Mesodermal cell (in vitro differentiated cells): ENCODE measurements at regions not wholly inside any gene's neighbourhood (a gene's known extent, or its start where the extent isn't known, plus 50 kb on each side); places are given as distances from the start of the nearest gene placed in this dataset.

Source experiments
- H3K27ac ChIP-seq: 2 replicates; pipeline ENCODE4 v1.7.0; 2013; ENCODE audit warnings: mild to moderate bottlenecking, low read depth, low read length, moderate library complexity; ENCODE audit not compliant: severe bottlenecking
- H3K36me3 ChIP-seq: 2 replicates; pipeline ENCODE4 v1.7.1; 2013; ENCODE audit warnings: mild to moderate bottlenecking, low read length, moderate library complexity; ENCODE audit not compliant: control insufficient read depth, insufficient read depth
- H3K4me1 ChIP-seq: one replicate; pipeline ENCODE4 v1.7.1; 2013; ENCODE audit warnings: mild to moderate bottlenecking, low read length; ENCODE audit not compliant: insufficient read depth, control insufficient read depth, poor library complexity, severe bottlenecking
- H3K4me3 ChIP-seq: 2 replicates; pipeline ENCODE4 v1.7.0; 2013; ENCODE audit warnings: low read length, control low read depth, mild to moderate bottlenecking; ENCODE audit not compliant: insufficient read depth, poor library complexity, severe bottlenecking; ENCODE audit errors: extremely low read depth
- H3K9me3 ChIP-seq: 2 replicates; pipeline ENCODE4 v1.7.1; 2013; ENCODE audit warnings: mild to moderate bottlenecking, low read length, moderate library complexity; ENCODE audit not compliant: control insufficient read depth
- WGBS, 2 experiments: methylation state at CpG; one replicate each; pipeline ENCODE4 v1.1.5; 2013; ENCODE audit warnings: missing lambda C conversion rate in 2 of 2; ENCODE audit not compliant: insufficient coverage in 2 of 2; 5-methylcytosine and 5-hydroxymethylcytosine counted together

DNA sequence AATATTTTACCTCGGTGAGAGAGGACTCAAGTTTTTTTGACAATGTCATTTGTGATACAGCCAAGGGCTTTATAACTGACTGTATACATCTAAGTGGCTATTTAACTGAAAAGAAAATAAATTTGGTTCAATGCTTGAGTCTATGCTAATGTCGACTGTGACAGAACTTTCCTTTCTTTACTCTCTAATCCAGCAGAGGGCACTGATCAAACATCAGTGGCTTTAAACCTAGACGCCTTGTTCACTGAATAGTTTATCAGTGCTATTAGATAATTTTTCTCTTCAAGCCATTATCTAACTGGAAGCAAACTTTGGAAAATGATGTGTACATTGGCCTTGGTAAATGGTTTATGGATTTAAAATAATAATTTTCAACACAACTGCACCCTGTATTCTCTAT, 285.1 kb downstream of the CHL1 start:
- no CpG with 5 or more reads among the region's 3 CpGs for WGBS, 2 experiments
- Histone ChIP-seq H3K4me3 (no peak overlapping the region), H3K36me3 (no peaks in the 10 kb centered on the region), H3K27ac (no peak overlapping the region), H3K4me1 (no peaks in the 10 kb centered on the region), H3K9me3 (peaks cover 28% of the 10 kb centered on the region)

DNA sequence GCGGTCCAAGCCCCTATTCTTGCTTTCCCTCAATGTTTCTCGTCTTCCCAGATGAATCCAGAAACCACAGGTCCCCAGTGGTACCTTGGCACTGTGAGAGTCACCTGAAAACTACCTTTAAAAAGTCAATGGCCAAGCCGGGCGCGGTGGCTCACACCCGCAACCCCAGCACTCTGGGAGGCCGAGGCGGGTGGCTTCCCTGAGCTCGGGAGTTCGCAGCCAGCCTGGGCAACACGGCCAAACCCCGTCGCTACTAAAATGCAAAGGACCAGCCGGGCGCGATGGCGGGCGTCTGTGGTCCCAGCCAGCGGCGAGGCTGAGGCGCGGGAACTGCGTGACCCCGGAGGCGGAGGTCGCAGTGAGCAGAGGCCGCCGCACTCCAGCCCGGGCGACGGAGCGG, 285.9 kb downstream of the CHL1 start:
- Histone ChIP-seq H3K9me3 (peaks cover 24% of the 10 kb centered on the region), H3K4me3 (no peak overlapping the region), H3K4me1 (no peaks in the 10 kb centered on the region), H3K27ac (no peak overlapping the region), H3K36me3 (no peaks in the 10 kb centered on the region)
- 85 to 92% methylated on average over 12 to 14 of the region's 32 CpGs for whole genome bisulfite sequencing, 2 experiments

DNA sequence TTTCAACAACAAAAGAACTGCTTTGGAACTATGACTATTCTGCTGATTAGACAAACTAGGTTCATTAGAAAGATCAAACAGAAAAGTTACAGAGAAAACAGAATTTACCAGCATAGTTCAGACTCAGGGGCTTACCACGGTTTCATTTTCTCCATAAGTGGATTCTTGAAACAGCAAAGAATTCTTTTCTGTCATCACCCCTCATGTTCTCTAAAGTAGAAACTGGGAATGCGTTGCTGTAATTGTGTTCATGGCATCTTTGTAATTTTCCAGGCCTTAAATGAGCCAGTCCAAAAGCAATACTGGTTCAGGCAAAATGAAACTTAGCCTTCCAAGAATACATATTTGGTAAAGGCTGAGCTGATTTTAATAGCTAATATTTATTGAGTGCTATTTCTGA, 287.8 kb downstream of the CHL1 start:
- 83% methylated on average over 1 of the region's 2 CpGs; no CpG with 5 or more reads in 1 of the 2 experiments for WGBS, 2 experiments
- Histone ChIP-seq H3K9me3 (peaks cover 15% of the 10 kb centered on the region), H3K4me1 (no peaks in the 10 kb centered on the region), H3K27ac (no peak overlapping the region), H3K4me3 (no peak overlapping the region), H3K36me3 (no peaks in the 10 kb centered on the region)

DNA sequence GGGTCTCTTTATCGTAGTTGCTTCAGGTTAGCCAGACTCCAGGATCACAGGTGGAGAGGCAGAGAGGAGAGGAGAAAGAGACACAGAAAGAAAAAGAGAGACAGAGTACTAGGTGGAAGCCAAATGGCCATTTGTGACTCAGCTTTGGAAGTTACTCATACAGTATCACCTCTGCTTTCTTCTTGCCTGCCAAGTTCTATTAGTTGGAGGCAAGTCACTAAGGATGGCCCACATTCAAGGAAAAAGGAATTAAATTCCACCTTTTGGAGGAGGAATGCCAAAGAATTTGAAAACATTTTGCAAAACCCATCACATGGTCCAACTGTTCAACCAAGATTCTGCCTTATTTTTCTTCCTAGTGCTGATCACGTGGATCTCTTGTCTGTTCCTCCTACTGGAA, 291.1 kb downstream of the CHL1 start:
- Histone ChIP-seq H3K4me3 (no peak overlapping the region), H3K36me3 (no peaks in the 10 kb centered on the region), H3K4me1 (no peaks in the 10 kb centered on the region), H3K27ac (no peak overlapping the region), H3K9me3 (peaks cover 16% of the 10 kb centered on the region)
- WGBS, 2 experiments: 59 to 100% methylated on average over 1 to 2 of the region's 2 CpGs

DNA sequence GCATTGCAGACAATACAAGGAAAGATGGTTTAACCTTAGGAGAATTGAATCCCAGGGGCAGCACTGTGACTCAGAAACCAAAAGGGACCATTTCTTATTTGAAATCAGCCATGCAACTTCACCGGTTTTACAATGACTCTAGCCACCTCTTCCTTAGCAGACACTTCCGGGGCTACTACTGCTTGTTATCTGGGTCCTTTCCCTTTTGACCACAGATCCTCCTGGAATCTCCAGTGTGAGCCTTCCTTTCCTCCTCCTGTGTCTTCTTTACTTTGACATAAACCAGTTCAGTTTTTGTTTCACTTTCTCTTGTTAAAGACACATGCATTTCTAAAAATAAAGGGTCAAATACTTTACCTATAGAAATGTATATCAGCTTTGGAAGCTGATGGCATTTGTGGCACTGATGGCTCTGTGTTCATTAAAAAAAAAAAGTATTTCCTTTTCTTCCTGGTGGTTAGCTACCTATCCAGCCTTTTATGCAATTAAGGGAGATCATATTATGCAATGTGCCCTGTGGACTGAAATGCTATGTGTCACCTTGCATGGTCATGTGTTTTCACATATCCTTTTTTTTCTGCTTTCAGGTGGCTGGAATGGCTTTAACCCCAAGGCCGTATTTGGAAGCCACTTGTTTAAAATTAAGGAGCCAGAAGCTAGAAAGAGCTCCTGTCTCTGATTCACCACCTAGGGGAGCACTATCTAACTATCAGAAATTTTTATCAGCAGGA, 296.2 kb downstream of the CHL1 start:
- Histone ChIP-seq H3K4me3 (no peak overlapping the region), H3K36me3 (no peaks in the 10 kb centered on the region), H3K9me3 (peaks cover 13% of the 10 kb centered on the region), H3K27ac (no peak overlapping the region), H3K4me1 (no peaks in the 10 kb centered on the region)
- 53 to 65% methylated on average over 3 of the region's 3 CpGs for WGBS, 2 experiments

DNA sequence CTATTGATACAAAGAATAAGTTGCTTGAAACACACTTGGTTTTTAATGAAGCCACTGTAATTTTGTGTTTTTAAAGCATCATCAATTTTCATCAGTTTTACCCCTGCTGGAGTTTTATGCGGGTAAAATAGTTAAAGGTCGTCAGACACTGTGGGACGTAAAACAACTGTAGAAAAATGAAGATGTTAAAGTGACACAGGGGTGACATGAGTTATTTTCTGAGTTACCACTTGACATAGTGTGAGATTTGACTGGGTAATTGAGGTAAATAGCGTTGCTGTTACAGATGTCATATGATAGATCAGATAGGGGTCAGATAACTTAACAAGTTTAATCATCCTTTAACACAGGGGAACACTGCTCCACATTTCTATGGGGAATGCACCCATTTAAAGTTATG, 297.6 kb downstream of the CHL1 start:
- Histone ChIP-seq H3K9me3 (peaks cover 13% of the 10 kb centered on the region), H3K36me3 (no peaks in the 10 kb centered on the region), H3K27ac (no peak overlapping the region), H3K4me1 (no peaks in the 10 kb centered on the region), H3K4me3 (no peak overlapping the region)
- WGBS, 2 experiments: 90 to 100% methylated on average over 2 to 3 of the region's 4 CpGs

DNA sequence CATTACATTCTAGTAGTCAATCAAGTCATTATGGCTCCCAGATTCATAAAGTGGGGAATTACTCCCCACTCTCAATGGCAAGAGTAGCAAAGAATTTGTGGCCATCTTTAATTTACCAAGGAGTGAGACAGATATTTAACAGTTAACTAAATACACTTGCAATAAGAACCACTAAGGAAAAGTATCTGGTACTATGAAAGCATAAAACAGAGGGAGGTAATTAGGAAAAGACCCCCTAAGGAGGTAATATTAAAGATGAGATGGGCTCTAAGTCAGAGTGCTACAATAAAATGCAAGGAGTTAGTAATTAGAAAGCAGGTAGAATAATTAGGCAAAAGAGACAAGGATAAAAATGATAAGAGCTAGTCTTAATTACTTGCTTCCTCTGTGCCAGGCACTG, 301.9 kb downstream of the CHL1 start:
- no peaks in the 10 kb centered on the region for H3K4me1 ChIP-seq
- no peaks in the 10 kb centered on the region for H3K36me3 ChIP-seq
- no peak overlapping the region for H3K4me3 ChIP-seq
- H3K27ac ChIP-seq: no peak overlapping the region
- peaks cover 4% of the 10 kb centered on the region for H3K9me3 ChIP-seq

DNA sequence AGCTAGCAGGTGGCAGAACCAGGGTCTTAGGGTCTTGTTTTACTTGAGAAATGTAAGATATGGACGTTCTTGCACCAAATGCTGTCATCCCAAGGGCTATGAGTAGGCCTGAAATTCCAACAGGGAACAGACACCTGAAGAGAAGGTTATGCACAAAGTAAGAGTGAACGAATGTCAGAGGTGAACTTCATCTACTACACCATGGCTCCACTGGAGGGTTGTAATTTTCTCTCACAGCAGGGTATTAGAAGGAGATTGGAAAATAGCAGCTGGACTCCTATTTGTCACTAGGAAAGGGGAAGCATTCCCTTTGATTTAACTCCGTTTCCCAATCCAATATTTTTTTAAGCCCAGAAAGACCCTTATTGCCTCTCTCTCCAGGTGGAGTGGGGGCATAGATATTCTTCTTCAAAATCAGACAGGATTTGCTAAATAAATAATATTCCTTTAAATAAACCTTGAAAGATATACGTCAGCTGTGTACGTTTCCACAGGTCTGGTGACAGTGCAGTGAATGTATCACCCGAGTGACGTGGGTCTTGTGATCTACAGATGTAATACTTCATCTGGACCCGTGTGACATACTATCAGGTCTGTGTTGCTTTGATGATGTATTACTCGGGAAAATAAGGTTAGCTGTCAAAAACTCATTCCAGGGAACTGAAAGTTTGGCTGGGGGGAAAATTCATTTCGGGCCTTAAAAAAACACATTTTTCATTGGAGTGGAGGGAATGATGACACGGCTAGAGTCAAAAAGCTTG, 302.6 kb downstream of the CHL1 start:
- no peak overlapping the region for H3K4me3 ChIP-seq
- no peaks in the 10 kb centered on the region for H3K36me3 ChIP-seq
- no peaks in the 10 kb centered on the region for H3K4me1 ChIP-seq
- 75 to 77% methylated on average over 9 to 10 of the region's 11 CpGs for WGBS, 2 experiments
- H3K9me3 ChIP-seq: peaks cover 5% of the 10 kb centered on the region
- H3K27ac ChIP-seq: no peak overlapping the region

DNA sequence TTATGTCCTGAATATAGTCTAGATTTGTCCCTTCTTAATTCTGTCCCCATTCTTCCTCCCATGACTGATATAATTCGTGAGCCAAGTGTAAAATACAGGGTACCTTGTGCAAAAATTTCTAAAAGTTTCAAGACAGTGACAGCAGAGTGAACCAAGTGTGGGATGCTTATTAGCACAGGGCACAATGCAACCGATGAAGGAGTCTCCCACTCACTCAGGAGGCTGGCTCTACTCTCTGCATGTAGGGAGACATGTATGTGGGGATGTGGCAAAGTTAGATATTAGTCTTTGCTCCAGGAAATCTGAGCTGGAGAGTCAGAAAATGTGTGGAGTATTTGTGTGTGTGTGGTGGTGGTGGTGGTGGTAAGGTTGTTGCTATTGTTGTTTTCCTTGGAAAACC, 305.9 kb downstream of the CHL1 start:
- no peak overlapping the region for H3K27ac ChIP-seq
- H3K36me3 ChIP-seq: no peaks in the 10 kb centered on the region
- no peaks in the 10 kb centered on the region for H3K4me1 ChIP-seq
- WGBS, 2 experiments: 75 to 80% methylated on average over 1 to 2 of the region's 2 CpGs
- H3K9me3 ChIP-seq: peaks cover 5% of the 10 kb centered on the region
- H3K4me3 ChIP-seq: no peak overlapping the region

DNA sequence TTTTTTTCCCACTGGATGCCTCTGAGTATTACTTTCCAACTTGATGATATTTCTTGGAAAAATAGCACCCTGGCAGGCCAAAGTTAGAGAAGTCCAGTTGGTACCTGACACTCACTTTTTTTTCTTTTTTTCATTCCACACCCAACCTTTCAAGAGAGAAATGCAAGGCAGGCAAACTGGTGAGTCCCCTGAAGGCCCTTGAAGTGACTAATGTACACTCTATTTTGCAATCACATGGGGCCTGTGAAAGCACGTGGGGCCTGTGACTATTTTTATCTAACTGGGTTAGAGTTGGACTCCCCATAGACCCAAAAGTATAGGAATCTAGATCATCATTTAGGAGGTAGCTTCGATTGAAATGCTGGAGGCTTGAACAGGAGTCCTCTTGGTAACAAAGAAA, 316.7 kb downstream of the CHL1 start:
- Histone ChIP-seq H3K36me3 (no peaks in the 10 kb centered on the region), H3K27ac (no peak overlapping the region), H3K9me3 (peaks cover 4% of the 10 kb centered on the region), H3K4me1 (no peaks in the 10 kb centered on the region), H3K4me3 (no peak overlapping the region)
- 50% methylated on average over 1 of the region's 2 CpGs; no CpG with 5 or more reads in 1 of the 2 experiments for WGBS, 2 experiments

DNA sequence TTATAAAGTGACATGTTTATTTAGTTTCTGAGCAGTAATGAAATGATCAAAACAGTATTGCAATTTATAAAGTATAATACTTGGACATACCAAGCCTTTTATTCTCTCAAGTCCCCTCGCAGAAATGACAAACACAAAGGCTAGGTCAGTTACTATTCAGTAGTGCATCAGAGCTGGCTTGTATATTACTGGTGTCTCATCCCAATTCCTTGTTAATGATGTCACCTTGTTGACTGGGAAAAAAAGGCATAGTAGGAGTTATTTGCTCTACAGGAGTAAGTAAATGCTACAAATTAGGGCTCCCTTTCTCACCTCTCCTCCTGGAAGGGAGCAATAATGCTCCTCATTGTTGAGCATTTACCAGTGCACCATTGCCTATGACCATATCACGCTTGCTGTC, 317.6 kb downstream of the CHL1 start:
- H3K4me3 ChIP-seq: no peak overlapping the region
- 78 to 89% methylated on average over 1 of the region's 2 CpGs for WGBS, 2 experiments
- no peaks in the 10 kb centered on the region for H3K4me1 ChIP-seq
- H3K36me3 ChIP-seq: no peaks in the 10 kb centered on the region
- H3K27ac ChIP-seq: no peak overlapping the region
- H3K9me3 ChIP-seq: peaks cover 4% of the 10 kb centered on the region
